ENCODE measurements at regions not wholly inside any gene's neighbourhood (a gene's known extent, or its start where the extent isn't known, plus 50 kb on each side); places are given as distances from the start of the nearest gene placed in this dataset.

DNA sequence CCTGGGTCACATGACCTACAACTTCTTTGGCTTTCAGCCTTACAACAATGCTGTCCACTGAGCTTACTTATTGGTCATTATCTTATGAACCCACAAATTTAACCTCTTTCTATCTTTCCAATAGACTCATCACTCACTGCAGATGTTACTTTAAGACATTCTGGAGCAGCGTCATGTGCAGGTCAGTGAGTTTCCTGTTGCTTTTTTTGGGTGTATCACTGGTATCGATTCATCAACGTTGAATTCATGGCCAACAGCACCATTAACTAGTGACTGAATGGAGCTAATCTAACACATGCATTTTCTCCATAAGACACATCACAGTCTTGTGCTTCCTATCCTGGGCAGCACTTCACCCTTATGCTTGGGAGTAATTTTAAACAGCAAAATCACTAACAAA lies 672.6 kb upstream of the CDH18 start:
- Histone ChIP-seq H3K36me3 (ENCODE audit: low read depth, missing control alignments) (no peaks in the 10 kb centered on the region), H3K27ac (no peak overlapping the region), H3K9me3 (no peaks in the 10 kb centered on the region), H3K4me1 (no peaks in the 10 kb centered on the region), H3K27me3 (no peaks in the 10 kb centered on the region), H3K4me3 (no peak overlapping the region)
- intact Hi-C loops (cut with DNase I; ENCODE audit: low total_unique reads), result no loop called here
- 38 to 73% methylated on average over 3 of the region's 3 CpGs for WGBS, 2 donors
- TF ChIP-seq POLR2A (IDR thresholded peaks at IDR 0.05), result no peak
- TF ChIP-seq, protein P1, sequence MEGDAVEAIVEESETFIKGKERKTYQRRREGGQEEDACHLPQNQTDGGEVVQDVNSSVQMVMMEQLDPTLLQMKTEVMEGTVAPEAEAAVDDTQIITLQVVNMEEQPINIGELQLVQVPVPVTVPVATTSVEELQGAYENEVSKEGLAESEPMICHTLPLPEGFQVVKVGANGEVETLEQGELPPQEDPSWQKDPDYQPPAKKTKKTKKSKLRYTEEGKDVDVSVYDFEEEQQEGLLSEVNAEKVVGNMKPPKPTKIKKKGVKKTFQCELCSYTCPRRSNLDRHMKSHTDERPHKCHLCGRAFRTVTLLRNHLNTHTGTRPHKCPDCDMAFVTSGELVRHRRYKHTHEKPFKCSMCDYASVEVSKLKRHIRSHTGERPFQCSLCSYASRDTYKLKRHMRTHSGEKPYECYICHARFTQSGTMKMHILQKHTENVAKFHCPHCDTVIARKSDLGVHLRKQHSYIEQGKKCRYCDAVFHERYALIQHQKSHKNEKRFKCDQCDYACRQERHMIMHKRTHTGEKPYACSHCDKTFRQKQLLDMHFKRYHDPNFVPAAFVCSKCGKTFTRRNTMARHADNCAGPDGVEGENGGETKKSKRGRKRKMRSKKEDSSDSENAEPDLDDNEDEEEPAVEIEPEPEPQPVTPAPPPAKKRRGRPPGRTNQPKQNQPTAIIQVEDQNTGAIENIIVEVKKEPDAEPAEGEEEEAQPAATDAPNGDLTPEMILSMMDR (IDR thresholded peaks at IDR 0.05), result no peak
- DNase-seq, result no peak

DNA sequence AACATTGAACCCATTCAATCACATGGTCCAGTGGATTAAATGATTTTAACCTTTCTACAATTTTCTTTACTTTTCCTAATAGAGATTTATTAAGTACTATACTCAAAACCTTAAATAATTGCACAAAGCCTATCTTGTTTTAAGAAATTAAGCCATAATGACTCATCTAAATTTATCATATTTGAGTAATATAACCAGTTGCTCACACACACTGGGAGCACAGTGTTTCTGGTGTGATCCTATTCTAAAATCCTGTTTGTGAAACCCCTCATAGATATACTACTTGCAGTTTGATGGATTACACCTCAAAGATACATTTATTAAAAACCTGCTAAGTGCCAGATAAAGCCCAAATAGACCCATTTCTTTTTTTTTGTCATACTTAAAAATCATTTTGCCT lies 668.3 kb upstream of the CDH18 start:
- Histone ChIP-seq H3K4me1 (no peaks in the 10 kb centered on the region), H3K27ac (no peak overlapping the region), H3K36me3 (ENCODE audit: low read depth, missing control alignments) (no peaks in the 10 kb centered on the region), H3K9me3 (no peaks in the 10 kb centered on the region), H3K4me3 (no peak overlapping the region), H3K27me3 (no peaks in the 10 kb centered on the region)
- no peak for DNase-seq
- TF ChIP-seq, protein P1 (IDR thresholded peaks at IDR 0.05), result no peak
- TF ChIP-seq POLR2A (IDR thresholded peaks at IDR 0.05), result no peak
- intact Hi-C loops (cut with DNase I; ENCODE audit: low total_unique reads), result no loop called here

GRCh38 chr5:20655211-20655610 lies 667.2 kb upstream of the CDH18 start:
- no peak for DNase-seq
- no peaks in the 10 kb centered on the region for H3K27me3 ChIP-seq
- no peak overlapping the region for H3K4me3 ChIP-seq
- intact Hi-C loops (cut with DNase I; ENCODE audit: low total_unique reads), result no loop called here
- WGBS, 2 donors, result 86 to 88% methylated on average over 4 of the region's 4 CpGs
- no peaks in the 10 kb centered on the region for H3K36me3 ChIP-seq (ENCODE audit: low read depth, missing control alignments)
- H3K4me1 ChIP-seq, result no peaks in the 10 kb centered on the region
- TF ChIP-seq, protein P1 (IDR thresholded peaks at IDR 0.05), result no peak
- TF ChIP-seq POLR2A (IDR thresholded peaks at IDR 0.05), result no peak
- no peaks in the 10 kb centered on the region for H3K9me3 ChIP-seq
- no peak overlapping the region for H3K27ac ChIP-seq

DNA sequence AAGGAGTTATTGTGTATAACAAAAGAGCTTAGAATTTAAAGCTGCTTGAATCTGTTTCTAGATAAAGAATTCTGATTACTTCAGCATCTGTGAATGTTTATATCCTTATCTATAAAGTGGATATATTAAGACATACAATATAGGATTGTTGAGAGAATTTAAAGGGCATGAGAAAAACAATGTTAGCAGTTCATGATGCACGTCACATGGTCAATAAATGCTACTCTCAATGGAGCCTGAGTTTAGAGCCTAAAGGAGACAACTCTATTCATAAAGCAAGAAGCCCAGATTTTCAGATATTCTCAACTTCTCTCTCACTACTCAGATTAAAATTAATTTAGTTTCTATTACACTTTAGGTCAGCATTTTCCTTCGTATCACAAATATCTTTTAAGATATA lies 666.7 kb upstream of the CDH18 start:
- Histone ChIP-seq H3K9me3 (no peaks in the 10 kb centered on the region), H3K4me1 (no peaks in the 10 kb centered on the region), H3K27me3 (no peaks in the 10 kb centered on the region), H3K36me3 (ENCODE audit: low read depth, missing control alignments) (no peaks in the 10 kb centered on the region), H3K4me3 (no peak overlapping the region), H3K27ac (no peak overlapping the region)
- 84 to 85% methylated on average over 2 of the region's 2 CpGs for WGBS, 2 donors
- intact Hi-C loops (cut with DNase I; ENCODE audit: low total_unique reads), result no loop called here
- TF ChIP-seq POLR2A (IDR thresholded peaks at IDR 0.05), result no peak
- TF ChIP-seq, protein P1 (IDR thresholded peaks at IDR 0.05), result no peak
- no peak for DNase-seq

- TF ChIP-seq, protein P1 (IDR thresholded peaks at IDR 0.05), result no peak
- Histone ChIP-seq H3K27me3 (no peaks in the 10 kb centered on the region), H3K27ac (no peak overlapping the region), H3K4me3 (no peak overlapping the region), H3K36me3 (ENCODE audit: low read depth, missing control alignments) (no peaks in the 10 kb centered on the region), H3K4me1 (no peaks in the 10 kb centered on the region), H3K9me3 (no peaks in the 10 kb centered on the region)
- DNase-seq, result no peak
- 81 to 87% methylated on average over 2 of the region's 2 CpGs for WGBS, 2 donors
- intact Hi-C loops (cut with DNase I; ENCODE audit: low total_unique reads), result no loop called here
These were observed 666.0 kb upstream of the CDH18 start for GRCh38 chr5:20654033-20654432.

Measured in testis (tissue), 2 donors.